ENCODE measurements at regions not wholly inside any gene's neighbourhood (a gene's known extent, or its start where the extent isn't known, plus 50 kb on each side); places are given as distances from the start of the nearest gene placed in this dataset.
A peak's percentile ranks its signal among the peaks of the same experiment; 100 is the strongest.

DNA sequence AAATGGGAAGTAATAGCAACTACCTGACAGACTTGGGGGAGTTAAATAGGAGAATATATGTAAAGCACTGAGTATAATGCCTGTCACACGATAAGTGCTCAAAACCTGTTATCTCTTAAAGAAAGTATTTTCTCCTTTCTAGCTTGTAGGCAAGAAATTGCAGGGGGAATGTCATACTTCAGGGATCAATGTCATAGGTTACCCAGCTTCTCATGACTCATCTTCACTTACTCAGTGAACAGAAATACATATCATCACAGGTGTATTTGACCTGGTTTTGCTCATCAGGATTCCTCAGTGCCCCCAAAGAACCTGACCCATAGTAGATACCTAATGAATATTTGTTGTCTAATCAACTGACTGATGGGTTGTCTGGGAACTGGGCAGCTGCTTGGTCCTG, 285.0 kb upstream of the ATP2B1 start:
- Histone ChIP-seq H3K9me3 (no peaks in the 10 kb centered on the region), H3K27me3 (replicated peaks in 1 of 7) (no peaks in the 10 kb centered on the region), H3K36me3 (no peaks in the 10 kb centered on the region), H3K4me3 (no peak overlapping the region), H3K27ac (no peak overlapping the region), H3K4me1 (peaks cover 10 to 20% (median 15%) of the 10 kb centered on the region in 6 donors)
- 84 to 100% (median 98%) methylated on average over 1 of the region's 1 CpG for WGBS, 5 donors
- intact Hi-C loops (cut with DNase I; ENCODE audit: low total_unique reads), result no loop called here
- no peak for TF ChIP-seq POLR2A (IDR thresholded peaks at IDR 0.05)
- TF ChIP-seq, protein P1, sequence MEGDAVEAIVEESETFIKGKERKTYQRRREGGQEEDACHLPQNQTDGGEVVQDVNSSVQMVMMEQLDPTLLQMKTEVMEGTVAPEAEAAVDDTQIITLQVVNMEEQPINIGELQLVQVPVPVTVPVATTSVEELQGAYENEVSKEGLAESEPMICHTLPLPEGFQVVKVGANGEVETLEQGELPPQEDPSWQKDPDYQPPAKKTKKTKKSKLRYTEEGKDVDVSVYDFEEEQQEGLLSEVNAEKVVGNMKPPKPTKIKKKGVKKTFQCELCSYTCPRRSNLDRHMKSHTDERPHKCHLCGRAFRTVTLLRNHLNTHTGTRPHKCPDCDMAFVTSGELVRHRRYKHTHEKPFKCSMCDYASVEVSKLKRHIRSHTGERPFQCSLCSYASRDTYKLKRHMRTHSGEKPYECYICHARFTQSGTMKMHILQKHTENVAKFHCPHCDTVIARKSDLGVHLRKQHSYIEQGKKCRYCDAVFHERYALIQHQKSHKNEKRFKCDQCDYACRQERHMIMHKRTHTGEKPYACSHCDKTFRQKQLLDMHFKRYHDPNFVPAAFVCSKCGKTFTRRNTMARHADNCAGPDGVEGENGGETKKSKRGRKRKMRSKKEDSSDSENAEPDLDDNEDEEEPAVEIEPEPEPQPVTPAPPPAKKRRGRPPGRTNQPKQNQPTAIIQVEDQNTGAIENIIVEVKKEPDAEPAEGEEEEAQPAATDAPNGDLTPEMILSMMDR (IDR thresholded peaks at IDR 0.05 in 8 of 11, conservative IDR thresholded peaks at IDR 0.05 in 3 of 11), result no peak
- no peak for TF ChIP-seq POLR2AphosphoS5 (IDR thresholded peaks at IDR 0.05)
- DNase-seq, result no peak

DNA sequence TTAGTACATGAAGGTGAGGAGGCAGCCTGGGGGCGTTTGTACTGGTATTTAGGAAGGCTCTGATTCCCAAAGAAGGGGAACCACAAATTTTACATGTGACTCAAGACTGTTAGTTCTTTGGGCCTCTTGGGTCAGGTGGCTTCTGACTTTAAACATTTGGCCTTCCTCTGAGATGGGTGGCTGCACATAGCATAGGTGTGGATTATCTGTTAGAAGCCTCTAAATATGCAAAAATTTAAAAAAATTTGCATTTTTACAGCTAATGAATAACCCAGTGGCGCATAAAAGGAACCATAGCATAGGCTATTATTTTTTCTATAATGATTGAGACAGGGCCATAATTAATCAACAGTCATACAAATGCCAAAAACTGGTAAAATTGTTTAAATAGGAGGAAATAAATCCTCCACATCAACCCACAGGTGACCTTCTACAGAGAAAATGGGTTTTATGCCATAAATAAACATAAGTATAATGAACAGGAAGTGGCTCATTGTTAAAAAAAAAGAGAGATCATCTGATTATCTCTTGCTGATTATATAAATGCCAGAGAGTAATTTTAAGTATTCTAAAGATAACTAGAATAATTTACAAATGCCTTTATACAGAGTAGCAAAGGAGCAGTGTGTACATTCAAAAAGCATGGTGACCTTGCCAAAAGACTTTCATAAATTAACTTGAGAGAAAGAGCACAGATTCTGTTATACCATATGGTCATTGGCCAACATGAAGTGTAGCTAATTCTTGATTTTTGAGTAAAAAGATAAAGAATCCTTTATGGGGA, 284.2 kb upstream of the ATP2B1 start:
- no peak overlapping the region for H3K4me3 ChIP-seq
- TF ChIP-seq POLR2A (IDR thresholded peaks at IDR 0.05), result no peak
- TF ChIP-seq, protein P1 (IDR thresholded peaks at IDR 0.05 in 8 of 11, conservative IDR thresholded peaks at IDR 0.05 in 3 of 11), result no peak
- TF ChIP-seq POLR2AphosphoS5 (IDR thresholded peaks at IDR 0.05), result no peak
- intact Hi-C loops (cut with DNase I; ENCODE audit: low total_unique reads), result no loop called here
- peaks cover 10 to 20% (median 15%) of the 10 kb centered on the region in 6 donors for H3K4me1 ChIP-seq
- peak overlapping the region in 1 of 8 donors; percentile 14 for H3K27ac ChIP-seq
- H3K9me3 ChIP-seq, result no peaks in the 10 kb centered on the region
- no peaks in the 10 kb centered on the region for H3K27me3 ChIP-seq (replicated peaks in 1 of 7)
- no peaks in the 10 kb centered on the region for H3K36me3 ChIP-seq
- WGBS, 5 donors, result 55 to 64% (median 59%) methylated on average over 2 of the region's 2 CpGs
- DNase-seq, result no peak

DNA sequence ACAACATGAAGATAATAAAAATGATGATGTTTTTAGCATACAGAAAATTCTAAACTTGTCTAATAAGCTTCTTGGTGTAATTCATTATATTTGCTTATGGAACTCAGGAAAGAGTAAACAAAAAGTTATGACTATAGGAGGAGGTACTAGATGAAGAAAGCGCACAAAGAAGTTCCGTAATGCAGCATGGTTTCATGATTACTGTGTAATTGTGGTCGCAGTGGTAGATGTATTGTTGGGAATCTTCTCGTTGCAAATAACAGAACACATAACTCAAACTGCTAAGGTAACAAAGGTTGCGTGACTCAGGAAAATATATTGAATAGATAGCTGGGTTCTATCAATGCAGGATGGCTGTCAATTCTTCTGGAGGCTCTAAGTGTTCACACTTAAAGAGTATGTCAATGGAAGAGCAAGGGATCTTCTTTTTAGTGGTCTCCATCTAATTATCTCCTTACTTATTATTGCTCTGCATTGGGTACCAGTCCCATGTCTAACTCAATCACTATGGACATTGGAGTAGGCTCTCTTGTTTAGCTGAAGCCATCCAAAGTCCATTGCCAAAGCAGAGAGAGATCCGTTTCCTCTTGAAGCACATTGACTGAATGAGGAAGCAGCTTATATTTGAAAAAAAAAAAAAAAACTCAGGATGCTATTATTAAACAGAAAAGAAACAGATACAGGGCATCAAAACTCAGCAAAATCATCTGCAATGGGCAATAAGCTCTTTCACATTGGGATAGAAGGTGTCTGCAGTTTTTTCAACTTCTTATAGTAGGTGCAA, 283.4 kb upstream of the ATP2B1 start:
- H3K4me3 ChIP-seq, result no peak overlapping the region
- H3K27me3 ChIP-seq (replicated peaks in 1 of 7), result no peaks in the 10 kb centered on the region
- TF ChIP-seq POLR2AphosphoS5 (IDR thresholded peaks at IDR 0.05) (no peak), POLR2A (IDR thresholded peaks at IDR 0.05) (no peak)
- H3K27ac ChIP-seq, result peak overlapping the region in 1 of 8 donors; percentile 14
- DNase-seq, result no peak
- no peaks in the 10 kb centered on the region for H3K9me3 ChIP-seq
- 70 to 80% (median 73%) methylated on average over 6 of the region's 6 CpGs for WGBS, 5 donors
- peaks cover 10 to 20% (median 15%) of the 10 kb centered on the region in 6 donors for H3K4me1 ChIP-seq
- intact Hi-C loops (cut with DNase I; ENCODE audit: low total_unique reads), result no loop called here
- no peaks in the 10 kb centered on the region for H3K36me3 ChIP-seq

DNA sequence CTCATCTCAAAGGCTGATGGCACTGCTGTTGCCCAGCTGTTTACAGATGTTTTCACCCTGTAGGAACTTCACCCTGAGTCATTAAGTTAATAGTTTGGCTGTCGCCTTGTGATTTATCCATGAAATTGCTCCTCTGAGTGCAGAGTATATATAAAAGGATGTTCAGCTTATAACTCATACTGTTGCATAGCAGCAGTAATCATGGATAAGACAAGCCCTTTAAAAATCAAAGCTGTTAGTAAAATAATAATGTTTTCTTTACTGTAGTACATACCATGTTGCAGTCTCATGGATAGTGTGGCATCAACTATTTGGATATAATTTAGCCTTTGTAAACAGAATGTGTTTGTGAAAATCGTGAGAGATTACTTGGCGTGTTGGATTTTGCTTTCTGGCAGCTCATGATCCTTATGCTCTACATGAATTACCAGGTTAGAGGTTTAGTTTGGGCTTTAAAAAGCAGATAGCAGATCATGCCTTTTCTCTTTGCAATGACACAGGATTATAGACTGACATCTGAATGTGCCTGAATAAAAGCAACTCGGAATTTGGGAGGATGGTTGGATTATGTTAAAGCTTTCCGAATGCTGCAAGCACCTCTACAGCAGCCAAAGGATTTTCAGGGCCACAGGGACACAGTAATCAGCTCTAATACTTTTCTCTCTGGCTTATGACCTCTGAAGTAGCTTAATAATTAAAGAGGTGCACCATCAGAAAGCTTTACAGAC, 279.7 kb upstream of the ATP2B1 start:
- H3K4me1 ChIP-seq, result peaks cover 10 to 20% (median 15%) of the 10 kb centered on the region in 6 donors
- intact Hi-C loops (cut with DNase I; ENCODE audit: low total_unique reads), result no loop called here
- H3K36me3 ChIP-seq, result no peaks in the 10 kb centered on the region
- H3K27me3 ChIP-seq (replicated peaks in 1 of 7), result no peaks in the 10 kb centered on the region
- no peak overlapping the region for H3K4me3 ChIP-seq
- no peak overlapping the region for H3K27ac ChIP-seq
- H3K9me3 ChIP-seq, result no peaks in the 10 kb centered on the region
- 75 to 96% (median 93%) methylated on average over 5 of the region's 5 CpGs for WGBS, 5 donors
- no peak for DNase-seq
- TF ChIP-seq POLR2A (IDR thresholded peaks at IDR 0.05), result no peak
- TF ChIP-seq POLR2AphosphoS5 (IDR thresholded peaks at IDR 0.05), result no peak
- TF ChIP-seq, protein P1 (IDR thresholded peaks at IDR 0.05 in 8 of 11, conservative IDR thresholded peaks at IDR 0.05 in 3 of 11), result no peak

All from spleen (tissue), 11 donors.